Right kidney (tissue), 1 donor: ENCODE measurements at regions not wholly inside any gene's neighbourhood (a gene's known extent, or its start where the extent isn't known, plus 50 kb on each side); places are given as distances from the start of the nearest gene placed in this dataset.

Source experiments
- DNase-seq: peaks from one replicate; pipeline ENCODE4 v3.0.0-alpha.2; 2016

- DNase-seq = no peak
These were observed 780.6 kb upstream of the FLRT2 start for GRCh38 chr14:84749191-84749955.

- no peak for DNase-seq
These were observed 779.7 kb upstream of the FLRT2 start for GRCh38 chr14:84750284-84750683.

GRCh38 chr14:84750763-84751554, 779.0 kb upstream of the FLRT2 start:
- DNase-seq = no peak

DNA sequence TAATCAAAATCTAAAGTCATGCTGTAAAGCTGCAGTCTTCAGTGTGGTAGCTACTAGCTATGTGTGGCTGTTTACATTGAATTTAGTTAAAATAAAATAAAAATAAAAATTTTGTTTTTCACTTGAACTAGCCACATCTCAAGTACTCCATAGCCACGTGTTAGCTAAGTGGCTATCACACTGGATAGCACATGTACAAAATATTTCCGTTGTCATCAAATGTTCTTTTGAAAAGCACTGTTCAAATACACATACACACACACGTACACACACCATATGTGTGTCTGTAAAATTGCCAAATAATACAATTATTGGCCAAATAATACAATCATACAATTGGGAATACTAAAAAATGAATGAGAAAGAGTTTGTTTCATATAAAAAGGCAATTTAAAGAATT, 778.2 kb upstream of the FLRT2 start:
- DNase-seq = no peak

- DNase-seq = no peak
These were observed 769.3 kb upstream of the FLRT2 start for GRCh38 chr14:84760489-84761126.

DNA sequence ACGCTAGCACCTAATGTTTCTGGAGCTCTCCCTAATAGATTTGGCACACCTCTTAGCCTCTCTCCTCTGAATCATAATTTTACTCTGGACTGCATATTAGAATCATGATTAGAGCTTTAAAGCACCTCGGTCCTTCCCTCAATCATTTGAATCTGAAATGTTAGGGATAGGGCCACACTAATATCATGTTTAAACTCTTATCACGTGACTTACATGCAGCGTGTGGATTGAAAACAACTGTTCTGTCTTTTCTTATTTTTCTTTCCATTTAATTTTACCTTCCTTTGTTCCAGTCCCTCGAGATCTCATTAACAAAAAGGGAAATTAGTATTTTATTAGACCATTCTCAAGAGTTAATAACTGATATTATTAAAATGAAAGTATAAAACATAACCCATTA, 762.5 kb upstream of the FLRT2 start:
- DNase-seq = no peak

GRCh38 chr14:84770030-84770429, 759.9 kb upstream of the FLRT2 start:
- no peak for DNase-seq

GRCh38 chr14:84777356-84777755, 752.6 kb upstream of the FLRT2 start:
- no peak for DNase-seq

GRCh38 chr14:84782902-84783301, 747.0 kb upstream of the FLRT2 start:
- DNase-seq = no peak

DNA sequence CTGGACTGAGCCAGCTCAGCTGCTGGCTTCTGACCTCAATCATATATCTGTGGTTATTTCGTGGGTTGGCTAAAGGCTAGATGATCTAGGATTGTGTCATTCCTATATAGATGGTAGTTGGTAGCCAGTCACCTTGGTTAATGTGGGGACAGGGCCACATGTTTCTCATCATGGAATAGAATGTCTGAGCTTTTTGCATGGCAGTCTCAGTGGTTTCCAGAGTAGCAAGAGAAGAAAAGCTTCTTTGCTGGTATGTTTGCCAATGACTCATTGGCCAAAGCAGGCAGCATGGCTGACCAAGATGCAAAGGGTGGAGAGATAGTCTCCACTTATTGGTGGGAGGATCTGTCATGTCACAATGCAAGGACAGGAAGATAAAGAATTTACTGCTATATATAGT, 746.4 kb upstream of the FLRT2 start:
- no peak for DNase-seq

DNA sequence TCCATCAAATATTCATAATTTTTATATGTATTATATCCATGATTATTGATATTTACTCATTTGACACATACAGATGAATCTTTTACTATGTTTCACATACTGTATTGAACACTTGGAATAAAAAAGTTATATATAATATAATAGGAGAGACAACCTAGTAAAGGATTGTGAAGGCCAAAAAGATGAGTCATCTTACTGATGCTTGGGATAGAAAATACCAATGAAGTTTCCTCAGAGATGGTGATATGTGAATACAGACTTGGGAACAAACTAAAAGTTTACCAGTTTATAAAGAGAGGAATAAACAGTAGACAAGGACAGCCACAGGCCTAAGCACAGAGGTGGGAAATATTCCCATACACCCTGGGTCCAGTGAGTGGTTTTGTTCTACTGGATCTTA, 743.9 kb upstream of the FLRT2 start:
- no peak for DNase-seq

- no peak for DNase-seq
These were observed 740.9 kb upstream of the FLRT2 start for GRCh38 chr14:84789012-84789411.

- no peak for DNase-seq
These were observed 737.1 kb upstream of the FLRT2 start for GRCh38 chr14:84792722-84793410.

GRCh38 chr14:84797326-84797725, 732.6 kb upstream of the FLRT2 start:
- no peak for DNase-seq

DNA sequence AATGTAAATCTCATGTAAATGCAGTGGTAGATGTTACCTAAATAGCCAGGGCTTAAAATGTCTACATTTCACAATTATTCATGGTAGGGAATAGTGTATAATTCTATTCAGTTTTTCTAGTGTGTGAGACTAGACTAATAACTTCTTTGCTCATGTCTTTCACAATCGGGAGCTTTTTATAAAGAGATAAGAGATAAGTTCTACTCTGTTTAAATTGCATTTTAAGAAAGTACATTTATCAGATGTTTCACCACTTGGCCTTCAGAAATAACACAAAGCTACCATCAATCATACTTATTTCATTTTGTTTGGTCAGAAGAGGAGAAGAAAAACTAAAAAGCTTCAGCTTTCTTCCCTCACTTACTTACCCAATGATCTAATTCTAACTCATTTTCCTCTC, 725.5 kb upstream of the FLRT2 start:
- no peak for DNase-seq

GRCh38 chr14:84804895-84805294, 725.0 kb upstream of the FLRT2 start:
- DNase-seq = no peak

- DNase-seq = no peak
These were observed 723.8 kb upstream of the FLRT2 start for GRCh38 chr14:84806181-84806580.

DNA sequence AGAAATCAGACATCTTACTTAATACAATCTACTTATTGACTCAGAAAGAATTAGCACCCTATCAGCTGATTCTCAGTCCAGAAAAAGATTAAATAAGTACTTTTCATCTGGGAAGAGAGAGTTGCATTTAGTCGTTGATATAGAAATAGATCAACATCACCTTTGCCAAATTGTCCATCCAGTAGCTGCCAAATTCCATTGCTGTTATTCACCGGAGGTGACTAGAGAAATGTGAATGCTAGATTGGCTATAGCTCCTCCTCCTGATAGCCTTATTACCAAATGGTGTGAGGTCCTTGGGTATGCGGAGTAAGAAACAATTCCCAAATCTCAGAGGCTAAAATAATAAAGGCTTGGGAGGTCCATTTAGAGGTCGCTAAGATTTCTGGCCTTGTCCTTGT, 723.3 kb upstream of the FLRT2 start:
- no peak for DNase-seq

- no peak for DNase-seq
These were observed 722.3 kb upstream of the FLRT2 start for GRCh38 chr14:84807673-84808072.

DNA sequence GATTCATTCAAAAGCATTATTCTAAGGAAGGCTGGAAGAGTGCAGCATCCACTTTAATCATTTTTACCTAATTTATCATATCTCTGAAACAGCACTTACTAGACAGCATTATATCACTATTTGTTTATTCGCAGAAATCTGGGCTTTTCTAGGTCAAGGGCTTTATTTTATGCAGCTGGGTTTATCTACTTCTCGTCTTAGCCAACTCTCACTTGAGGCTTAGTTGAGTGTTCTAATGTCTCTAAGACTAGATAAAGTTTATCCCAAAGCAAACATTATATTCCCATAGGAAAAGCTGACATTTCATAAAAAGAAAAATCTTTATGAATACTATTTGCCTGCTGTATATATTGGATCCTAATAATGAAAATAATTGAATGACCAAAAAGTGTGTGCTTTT, 720.8 kb upstream of the FLRT2 start:
- DNase-seq = no peak

DNA sequence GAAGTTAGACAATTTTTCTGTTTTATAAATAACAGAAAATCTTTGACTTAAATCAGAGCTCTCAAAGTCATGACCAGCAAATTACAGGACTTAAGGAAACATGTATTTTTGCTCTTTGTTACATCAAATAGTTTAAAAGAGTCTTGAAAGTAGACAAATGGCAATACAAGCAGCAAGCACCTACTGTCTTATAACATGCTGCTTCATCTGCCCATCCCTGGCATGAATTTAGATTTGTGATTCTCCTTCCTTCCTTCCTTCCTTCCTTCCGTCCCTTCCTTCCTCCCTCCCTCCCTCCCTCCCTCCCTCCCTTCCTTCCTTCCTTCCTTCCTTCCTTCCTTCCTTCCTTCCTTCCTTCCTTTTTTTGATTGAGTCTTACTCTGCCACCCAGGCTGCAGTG, 715.6 kb upstream of the FLRT2 start:
- no peak for DNase-seq

DNA sequence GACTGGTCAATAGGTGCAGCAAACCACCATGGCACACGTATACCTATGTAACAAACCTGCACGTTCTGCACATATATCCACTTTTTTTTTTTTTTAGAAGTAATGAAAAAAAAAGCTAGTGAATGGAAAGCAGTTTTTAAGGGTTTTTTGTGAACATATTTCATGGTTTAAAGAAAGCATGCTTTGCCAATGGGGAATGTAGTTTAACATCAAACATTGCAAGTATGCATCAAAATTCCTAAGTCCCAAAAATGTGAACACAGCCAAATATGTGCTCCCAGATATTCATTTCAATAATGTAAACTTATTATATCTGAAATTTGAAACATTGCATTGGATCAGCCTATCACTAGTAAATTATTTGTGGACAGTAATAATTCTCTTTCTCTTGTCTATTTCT, 710.4 kb upstream of the FLRT2 start:
- no peak for DNase-seq
